H1 (cell line): ENCODE measurements at regions not wholly inside any gene's neighbourhood (a gene's known extent, or its start where the extent isn't known, plus 50 kb on each side); places are given as distances from the start of the nearest gene placed in this dataset.

ENCODE experiments used
- CTCF ChIA-PET: fragments of 300-600 bp; sonication (Branson Sonifier 250); formaldehyde crosslinking; loops from one replicate; lab custom pipeline; 2021; ENCODE audit not compliant: partially characterized antibody; lab: Charles Lee
- POLR2A ChIA-PET: fragments of 300-600 bp; sonication (Branson Sonifier 250); formaldehyde crosslinking; loops from one replicate; lab custom pipeline; 2021; ENCODE audit warnings: inconsistent platforms; ENCODE audit not compliant: partially characterized antibody; lab: Charles Lee
- DNase-seq, 2 experiments: peaks; one replicate each; pipeline versions ENCODE4 v3.0.0 to v3.0.0-alpha.2; 2010 to 2022; ENCODE audit warnings: low spot score in 2 of 2, low read depth in 1 of 2, mixed read lengths in 1 of 2
- FAIRE-seq: peaks from 2 replicates; lab custom pipeline; 2011; peaks lifted over from hg19 to GRCh38; lab: Jason Lieb, UNC
- H2AFZ ChIP-seq: 2 replicates; pipeline ENCODE4 v1.8.1; 2012; ENCODE audit warnings: low read length, inconsistent platforms
- H2AK5ac ChIP-seq: 2 replicates; pipeline ENCODE4 v1.6.1; 2013; ENCODE audit warnings: low read depth, low read length
- H2BK120ac ChIP-seq: replicated peaks from 2 replicates; pipeline ENCODE3; 2013; ENCODE audit warnings: low read depth, low read length, inconsistent platforms
- H2BK12ac ChIP-seq: 2 replicates; pipeline ENCODE4 v1.6.1; 2013; ENCODE audit warnings: low read depth, low read length
- H2BK15ac ChIP-seq: 2 replicates; pipeline ENCODE4 v1.6.1; 2013; ENCODE audit warnings: low read length
- H2BK20ac ChIP-seq: 2 replicates; pipeline ENCODE4 v1.6.1; 2013; ENCODE audit warnings: low read length
- H2BK5ac ChIP-seq: 2 replicates; pipeline ENCODE4 v1.6.1; 2013; ENCODE audit warnings: low read depth, low read length
- H3K14ac ChIP-seq: 2 replicates; pipeline ENCODE4 v1.6.1; 2013; ENCODE audit warnings: inconsistent platforms; ENCODE audit not compliant: insufficient read length
- H3K18ac ChIP-seq: 2 replicates; pipeline ENCODE4 v1.6.1; 2013; ENCODE audit warnings: low read length; ENCODE audit errors: extremely low read depth
- H3K23ac ChIP-seq: 2 replicates; pipeline ENCODE4 v1.6.1; 2013; ENCODE audit warnings: inconsistent platforms; ENCODE audit not compliant: insufficient read length
- H3K23me2 ChIP-seq: 2 replicates; pipeline ENCODE4 v1.6.1; 2013; ENCODE audit warnings: low read depth, low read length
- H3K27ac ChIP-seq: 2 replicates; pipeline ENCODE4 v1.6.1; 2011; ENCODE audit warnings: low read depth, low read length, inconsistent platforms
- H3K27me3 ChIP-seq, 4 experiments: replicated peaks in 1 of 4; 1 replicate in 1 of 4; 2 replicates in 3 of 4; pipeline versions ENCODE4 v1.6.1 to v1.8.1; 2011 to 2013; ENCODE audit warnings: low read length in 3 of 4, mild to moderate bottlenecking in 3 of 4, inconsistent platforms in 2 of 4, mixed read lengths in 2 of 4, moderate library complexity in 1 of 4; ENCODE audit not compliant: control insufficient read depth in 3 of 4, insufficient read depth in 3 of 4; ENCODE audit errors: extremely low read depth in 1 of 4
- H3K36me3 ChIP-seq, 4 experiments: 2 replicates each; pipeline versions ENCODE4 v1.6.1 to v1.8.1; 2011 to 2013; ENCODE audit warnings: mild to moderate bottlenecking in 4 of 4, low read length in 3 of 4, moderate library complexity in 2 of 4, control low read depth in 1 of 4, inconsistent platforms in 1 of 4; ENCODE audit not compliant: insufficient read depth in 4 of 4, control insufficient read depth in 2 of 4
- H3K4ac ChIP-seq: replicated peaks from 2 replicates; pipeline ENCODE3; 2013; ENCODE audit warnings: low read length, low read depth, mixed read lengths, inconsistent platforms; ENCODE audit not compliant: insufficient read length
- H3K4me1 ChIP-seq, 4 experiments: replicated peaks in 1 of 4; 1 replicate in 1 of 4; 2 replicates in 3 of 4; pipeline versions ENCODE4 v1.6.1 to v1.8.1; 2011 to 2013; ENCODE audit warnings: low read length in 3 of 4, inconsistent platforms in 2 of 4, mixed read lengths in 1 of 4; ENCODE audit not compliant: insufficient read depth in 4 of 4, control insufficient read depth in 3 of 4
- H3K4me2 ChIP-seq, 2 experiments: 2 replicates each; pipeline versions ENCODE4 v1.6.1 to v1.8.1; 2011 to 2013; ENCODE audit warnings: low read depth in 2 of 2, low read length in 2 of 2, control low read depth in 1 of 2, inconsistent platforms in 1 of 2, mild to moderate bottlenecking in 1 of 2; ENCODE audit not compliant: insufficient read depth in 1 of 2
- H3K4me3 ChIP-seq, 4 experiments: fragments of 200-600, 300-600 bp in 1 of 4; sonication (generic), shearing (Covaris generic), sonication (Bioruptor Twin) in 1 of 4; 2 replicates each; pipeline versions ENCODE4 v1.5.1 to v1.8.1; 2011 to 2016; ENCODE audit warnings: low read length in 4 of 4, low read depth in 3 of 4, control low read depth in 2 of 4, inconsistent platforms in 2 of 4, mild to moderate bottlenecking in 2 of 4, mixed read lengths in 1 of 4, moderate library complexity in 1 of 4; ENCODE audit not compliant: insufficient read depth in 2 of 4; ENCODE audit errors: extremely low read depth in 1 of 4
- H3K56ac ChIP-seq: replicated peaks from 2 replicates; pipeline ENCODE3; 2013; ENCODE audit warnings: low read depth, mild to moderate bottlenecking, mixed read lengths, low read length, inconsistent platforms; ENCODE audit not compliant: insufficient read length
- H3K79me1 ChIP-seq: 2 replicates; pipeline ENCODE4 v1.6.1; 2013; ENCODE audit warnings: low read depth, low read length, control low read depth
- H3K79me2 ChIP-seq, 2 experiments: 2 replicates each; pipeline versions ENCODE4 v1.6.1 to v1.8.1; 2012 to 2013; ENCODE audit warnings: low read length in 2 of 2, mild to moderate bottlenecking in 2 of 2, inconsistent platforms in 1 of 2; ENCODE audit not compliant: insufficient read depth in 2 of 2, control insufficient read depth in 1 of 2
- H3K9ac ChIP-seq, 4 experiments: replicated peaks in 1 of 4; 1 replicate in 1 of 4; 2 replicates in 3 of 4; pipeline versions ENCODE4 v1.6.1 to v1.8.1; 2011 to 2013; ENCODE audit warnings: low read depth in 3 of 4, low read length in 3 of 4, control low read depth in 2 of 4, mild to moderate bottlenecking in 2 of 4, moderate library complexity in 2 of 4, inconsistent platforms in 1 of 4; ENCODE audit errors: extremely low read depth in 1 of 4
- H3K9me3 ChIP-seq, 2 experiments: 2 replicates each; pipeline versions ENCODE4 v1.6.1 to v1.8.1; 2012 to 2013; ENCODE audit warnings: mild to moderate bottlenecking in 2 of 2, moderate library complexity in 2 of 2, control low read depth in 1 of 2, inconsistent platforms in 1 of 2, low read depth in 1 of 2, low read length in 1 of 2, mixed read lengths in 1 of 2; ENCODE audit not compliant: insufficient read depth in 2 of 2
- H4K20me1 ChIP-seq, 2 experiments: replicated peaks in 1 of 2; 2 replicates each; pipeline versions ENCODE3 to v1.8.1; 2011 to 2013; ENCODE audit warnings: inconsistent platforms in 2 of 2, low read length in 2 of 2, mild to moderate bottlenecking in 1 of 2; ENCODE audit not compliant: insufficient read depth in 2 of 2, control insufficient read depth in 1 of 2
- H4K5ac ChIP-seq: 2 replicates; pipeline ENCODE4 v1.6.1; 2013; ENCODE audit warnings: low read length, low read depth, mixed read lengths, inconsistent platforms; ENCODE audit not compliant: insufficient read length
- H4K8ac ChIP-seq: 2 replicates; pipeline ENCODE4 v1.8.0; 2013; ENCODE audit warnings: mild to moderate bottlenecking, moderate library complexity, low read length, inconsistent platforms; ENCODE audit not compliant: insufficient read depth; ENCODE audit errors: extremely low read depth
- H4K91ac ChIP-seq: replicated peaks from 2 replicates; pipeline ENCODE3; 2013; ENCODE audit warnings: low read length, mixed read lengths, inconsistent platforms; ENCODE audit not compliant: insufficient read length
- ATF3 ChIP-seq: IDR thresholded peaks from 2 replicates; pipeline ENCODE4 v1.6.1; 2011; ENCODE audit warnings: low read depth, mild to moderate bottlenecking, low read length; ENCODE audit not compliant: insufficient read depth
- BACH1 ChIP-seq: IDR thresholded peaks from 2 replicates; pipeline ENCODE4 v1.6.1; 2012; ENCODE audit warnings: low read length, improper control_type of control experiment
- CBX8 ChIP-seq: fragments of 300-800, 300-1000 bp; sonication (generic); IDR thresholded peaks from 2 replicates; pipeline ENCODE4 v1.7.1; 2016; ENCODE audit warnings: low read depth, low read length, borderline replicate concordance
- CEBPB ChIP-seq: IDR thresholded peaks from 2 replicates; pipeline ENCODE4 v1.6.1; 2012; ENCODE audit warnings: low read depth, low read length
- CHD1 ChIP-seq: IDR thresholded peaks from 2 replicates; pipeline ENCODE4 v1.6.1; 2012; ENCODE audit warnings: low read depth, low read length, improper control_type of control experiment
- CHD2 ChIP-seq: IDR thresholded peaks from 2 replicates; pipeline ENCODE4 v1.6.1; 2012; ENCODE audit warnings: low read length, improper control_type of control experiment
- E2F6 ChIP-seq: IDR thresholded peaks from 2 replicates; pipeline ENCODE4 v1.6.1; 2012; ENCODE audit warnings: inconsistent platforms
- HDAC2 ChIP-seq, 2 experiments: fragments of 300-600 bp in 1 of 2; sonication (generic) in 1 of 2; IDR thresholded peaks; 2 replicates each; pipeline ENCODE4 v1.6.1; 2011 to 2012; ENCODE audit warnings: low read depth in 2 of 2, low read length in 2 of 2, mild to moderate bottlenecking in 2 of 2, moderate library complexity in 2 of 2, borderline replicate concordance in 1 of 2, inconsistent platforms in 1 of 2
- KDM5A ChIP-seq: fragments of 200-600 bp; IDR thresholded peaks from 2 replicates; pipeline ENCODE4 v1.7.1; 2012; ENCODE audit warnings: mild to moderate bottlenecking, low read length, inconsistent platforms, mixed read lengths
- POU5F1 ChIP-seq: IDR thresholded peaks from 2 replicates; pipeline ENCODE4 v1.6.1; 2011; ENCODE audit warnings: low read depth, mild to moderate bottlenecking, low read length, moderate library complexity
- SIN3A ChIP-seq, 2 experiments: IDR thresholded peaks in 1 of 2; conservative IDR thresholded peaks in 1 of 2; 2 replicates each; pipeline ENCODE4 v1.6.1; 2011 to 2012; ENCODE audit warnings: low read length in 2 of 2, improper control_type of control experiment in 1 of 2, low read depth in 1 of 2, mild to moderate bottlenecking in 1 of 2
- SP1 ChIP-seq: IDR thresholded peaks from 2 replicates; pipeline ENCODE4 v1.6.1; 2011; ENCODE audit warnings: low read depth, low read length
- USF2 ChIP-seq: IDR thresholded peaks from 2 replicates; pipeline ENCODE4 v1.6.1; 2011; ENCODE audit warnings: low read length, improper control_type of control experiment
- YY1 ChIP-seq: IDR thresholded peaks from 2 replicates; pipeline ENCODE4 v1.6.1; 2011; ENCODE audit warnings: low read depth, mild to moderate bottlenecking, low read length

- H4K5ac ChIP-seq = no peak overlapping the region
- no peak overlapping the region for H2BK120ac ChIP-seq
- no peak for FAIRE-seq
- H2BK15ac ChIP-seq = no peak overlapping the region
- H3K18ac ChIP-seq = no peak overlapping the region
- H3K4ac ChIP-seq = no peak overlapping the region
- H2BK20ac ChIP-seq = no peak overlapping the region
- H2BK5ac ChIP-seq = no peak overlapping the region
- H3K79me2 ChIP-seq = no peaks in the 10 kb centered on the region
- ChIA-PET CTCF (interaction anchor here (0.6 to 1.7 kb wide), 2 partner anchors 9 to 13 kb away, joined by 3 to 5 read pairs; no protein-coding TSS in a partner anchor), POLR2A (no interaction called here)
- H3K23me2 ChIP-seq = no peaks in the 10 kb centered on the region
- no peak for DNase-seq
- H3K79me1 ChIP-seq = no peaks in the 10 kb centered on the region
- H3K36me3 ChIP-seq = no peaks in the 10 kb centered on the region
- H3K9ac ChIP-seq = no peak overlapping the region
- no peak overlapping the region for H3K56ac ChIP-seq
- no peaks in the 10 kb centered on the region for H3K9me3 ChIP-seq
- H3K27ac ChIP-seq = no peak overlapping the region
- no peak overlapping the region for H2BK12ac ChIP-seq
- no peak overlapping the region for H3K14ac ChIP-seq
- H3K4me1 ChIP-seq = no peaks in the 10 kb centered on the region
- H3K4me2 ChIP-seq = no peak overlapping the region
- H3K27me3 ChIP-seq = no peaks in the 10 kb centered on the region
- no peak overlapping the region for H4K91ac ChIP-seq
- H3K4me3 ChIP-seq = no peak overlapping the region
- no peak overlapping the region for H4K8ac ChIP-seq
- no peak overlapping the region for H2AFZ ChIP-seq
- no peaks in the 10 kb centered on the region for H4K20me1 ChIP-seq
- no peak overlapping the region for H3K23ac ChIP-seq
- no peak overlapping the region for H2AK5ac ChIP-seq
- TF ChIP-seq KDM5A (no peak), E2F6 (no peak), USF2 (no peak), POU5F1 (no peak), YY1 (no peak), ATF3 (no peak), SP1 (no peak), SIN3A (conservative IDR thresholded peaks at IDR 0.05 in 1 of 2, IDR thresholded peaks at IDR 0.05 in 1 of 2; ENCODE audit: low read depth in 1 of 2, low read length in 2 of 2) (no peak), HDAC2 (IDR thresholded peaks at IDR 0.05; ENCODE audit: borderline replicate concordance in 1 of 2, low read depth in 2 of 2, low read length in 2 of 2) (no peak), BACH1 (no peak), CHD1 (no peak), CBX8 (no peak), CHD2 (no peak), CEBPB (no peak)
Measured at GRCh38 chr13:39197647-39198007, 159.4 kb downstream of the NHLRC3 start.
